Trophoblast cell (in vitro differentiated cells and primary cell): ENCODE measurements at regions not wholly inside any gene's neighbourhood (a gene's known extent, or its start where the extent isn't known, plus 50 kb on each side); places are given as distances from the start of the nearest gene placed in this dataset.

Experiments used
- DNase-seq, 2 donors: peaks; one replicate each; pipeline ENCODE4 v3.0.0-alpha.2; 2016
- H2AFZ ChIP-seq: 2 replicates; pipeline ENCODE4 v1.6.1; 2013; ENCODE audit warnings: low read length, moderate library complexity, mild to moderate bottlenecking; ENCODE audit not compliant: insufficient read depth, poor library complexity
- H2AK5ac ChIP-seq: 2 replicates; pipeline ENCODE4 v1.6.1; 2013; ENCODE audit warnings: mild to moderate bottlenecking, low read length
- H2BK120ac ChIP-seq: 2 replicates; pipeline ENCODE4 v1.6.1; 2013; ENCODE audit warnings: low read length, mild to moderate bottlenecking, moderate library complexity; ENCODE audit not compliant: insufficient read depth, poor library complexity
- H2BK12ac ChIP-seq: 2 replicates; pipeline ENCODE4 v1.6.1; 2013; ENCODE audit warnings: mild to moderate bottlenecking, low read length, moderate library complexity
- H2BK5ac ChIP-seq: 2 replicates; pipeline ENCODE4 v1.6.1; 2013; ENCODE audit warnings: low read length, low read depth, moderate library complexity, mild to moderate bottlenecking; ENCODE audit not compliant: poor library complexity
- H3K14ac ChIP-seq: 2 replicates; pipeline ENCODE4 v1.6.1; 2013; ENCODE audit warnings: mild to moderate bottlenecking, low read length
- H3K18ac ChIP-seq: 2 replicates; pipeline ENCODE4 v1.6.1; 2013; ENCODE audit warnings: mild to moderate bottlenecking, low read length
- H3K23ac ChIP-seq: 2 replicates; pipeline ENCODE4 v1.6.1; 2013; ENCODE audit warnings: low read length
- H3K27ac ChIP-seq: 2 replicates; pipeline ENCODE4 v1.5.1; 2013; ENCODE audit warnings: low read depth, mild to moderate bottlenecking, inconsistent platforms, low read length, moderate library complexity
- H3K27me3 ChIP-seq: 2 replicates; pipeline ENCODE4 v1.6.1; 2013; ENCODE audit warnings: inconsistent platforms, mild to moderate bottlenecking, low read length, moderate library complexity; ENCODE audit not compliant: insufficient read depth
- H3K36me3 ChIP-seq, 2 experiments: 1 replicate in 1 of 2; 2 replicates in 1 of 2; pipeline ENCODE4 v1.6.1; 2013; ENCODE audit warnings: low read length in 2 of 2, mild to moderate bottlenecking in 2 of 2, moderate library complexity in 1 of 2; ENCODE audit not compliant: insufficient read depth in 2 of 2, control insufficient read depth in 1 of 2
- H3K4ac ChIP-seq: 2 replicates; pipeline ENCODE4 v1.6.1; 2013; ENCODE audit warnings: low read depth, mild to moderate bottlenecking, low read length, moderate library complexity
- H3K4me1 ChIP-seq, 2 experiments: 1 replicate in 1 of 2; 2 replicates in 1 of 2; pipeline ENCODE4 v1.6.1; 2013; ENCODE audit warnings: low read length in 2 of 2, mild to moderate bottlenecking in 2 of 2, moderate library complexity in 1 of 2; ENCODE audit not compliant: insufficient read depth in 2 of 2, control insufficient read depth in 1 of 2
- H3K4me2 ChIP-seq: 2 replicates; pipeline ENCODE4 v1.6.1; 2013; ENCODE audit warnings: inconsistent platforms, mild to moderate bottlenecking, low read length, moderate library complexity
- H3K4me3 ChIP-seq: 2 replicates; pipeline ENCODE4 v1.5.1; 2013; ENCODE audit warnings: mild to moderate bottlenecking, low read depth, low read length, inconsistent platforms
- H3K79me1 ChIP-seq: one replicate; pipeline ENCODE4 v1.6.1; 2013; ENCODE audit warnings: low read length
- H3K79me2 ChIP-seq: 2 replicates; pipeline ENCODE4 v1.6.1; 2013; ENCODE audit warnings: low read length, mild to moderate bottlenecking; ENCODE audit not compliant: control insufficient read depth, insufficient read depth, poor library complexity
- H3K9ac ChIP-seq: 2 replicates; pipeline ENCODE4 v1.6.1; 2013; ENCODE audit warnings: mild to moderate bottlenecking, low read length
- H3K9me3 ChIP-seq: 2 replicates; pipeline ENCODE4 v1.6.1; 2013; ENCODE audit warnings: low read depth, mild to moderate bottlenecking, control low read depth, inconsistent platforms, low read length; ENCODE audit not compliant: insufficient read depth
- H4K12ac ChIP-seq: 2 replicates; pipeline ENCODE4 v1.6.1; 2013; ENCODE audit warnings: low read depth, mild to moderate bottlenecking, low read length, moderate library complexity
- H4K8ac ChIP-seq: 2 replicates; pipeline ENCODE4 v1.6.1; 2013; ENCODE audit warnings: low read depth, mild to moderate bottlenecking, low read length, moderate library complexity
- H4K91ac ChIP-seq: one replicate; pipeline ENCODE4 v1.6.1; 2013; ENCODE audit warnings: low read depth, mild to moderate bottlenecking, low read length, moderate library complexity
- WGBS: extraction: QIAGEN DNeasy Blood & Tissue Kit; methylation state at CpG from one replicate; pipeline ENCODE4 v1.1.7; 2013; ENCODE audit warnings: missing lambda C conversion rate; ENCODE audit not compliant: insufficient read length, insufficient coverage; ENCODE audit errors: extremely low coverage; 5-methylcytosine and 5-hydroxymethylcytosine counted together

- H3K79me2 ChIP-seq = no peaks in the 10 kb centered on the region
- no peak overlapping the region for H3K18ac ChIP-seq
- H4K12ac ChIP-seq = no peak overlapping the region
- H4K8ac ChIP-seq = no peak overlapping the region
- H3K4ac ChIP-seq = no peak overlapping the region
- DNase-seq = no peak
- H3K27ac ChIP-seq = no peak overlapping the region
- WGBS = no CpG with 5 or more reads among the region's 10 CpGs
- H2BK5ac ChIP-seq = no peak overlapping the region
- H3K4me1 ChIP-seq = no peaks in the 10 kb centered on the region
- no peak overlapping the region for H2BK12ac ChIP-seq
- no peak overlapping the region for H3K23ac ChIP-seq
- no peak overlapping the region for H4K91ac ChIP-seq
- no peak overlapping the region for H3K9ac ChIP-seq
- no peaks in the 10 kb centered on the region for H3K36me3 ChIP-seq
- no peak overlapping the region for H3K14ac ChIP-seq
- no peak overlapping the region for H3K4me2 ChIP-seq
- no peaks in the 10 kb centered on the region for H3K79me1 ChIP-seq
- H3K9me3 ChIP-seq = peaks cover 6% of the 10 kb centered on the region
- no peak overlapping the region for H3K4me3 ChIP-seq
- no peak overlapping the region for H2AK5ac ChIP-seq
- no peak overlapping the region for H2BK120ac ChIP-seq
- H3K27me3 ChIP-seq = no peaks in the 10 kb centered on the region
- H2AFZ ChIP-seq = no peak overlapping the region
Observed at GRCh38 chr11:69355346-69355940, 61.5 kb downstream of the MYEOV start.

- H3K18ac ChIP-seq = no peak overlapping the region
- H3K36me3 ChIP-seq = no peaks in the 10 kb centered on the region
- no peak overlapping the region for H3K23ac ChIP-seq
- no peak overlapping the region for H3K4me3 ChIP-seq
- no peak overlapping the region for H2BK5ac ChIP-seq
- DNase-seq = no peak
- no peak overlapping the region for H3K27ac ChIP-seq
- H3K79me2 ChIP-seq = no peaks in the 10 kb centered on the region
- H3K79me1 ChIP-seq = no peaks in the 10 kb centered on the region
- no peak overlapping the region for H2AK5ac ChIP-seq
- no peak overlapping the region for H4K12ac ChIP-seq
- no peak overlapping the region for H2BK12ac ChIP-seq
- no peak overlapping the region for H3K4me2 ChIP-seq
- H3K9ac ChIP-seq = no peak overlapping the region
- H3K27me3 ChIP-seq = no peaks in the 10 kb centered on the region
- no peaks in the 10 kb centered on the region for H3K4me1 ChIP-seq
- no peak overlapping the region for H4K91ac ChIP-seq
- no peak overlapping the region for H2AFZ ChIP-seq
- H3K14ac ChIP-seq = no peak overlapping the region
- no peak overlapping the region for H4K8ac ChIP-seq
- H3K9me3 ChIP-seq = peaks cover 6% of the 10 kb centered on the region
- no peak overlapping the region for H3K4ac ChIP-seq
- WGBS = 100% methylated on average over 1 of the region's 8 CpGs
- H2BK120ac ChIP-seq = no peak overlapping the region
Observed at GRCh38 chr11:69355959-69356702, 62.2 kb downstream of the MYEOV start.

GRCh38 chr11:69356703-69357457 is 62.9 kb downstream of the MYEOV start:
- WGBS = no CpG with 5 or more reads among the region's 15 CpGs

GRCh38 chr11:69357458-69358397 is 63.8 kb downstream of the MYEOV start:
- H3K4me3 ChIP-seq = no peak overlapping the region
- H3K4me2 ChIP-seq = no peak overlapping the region
- H3K4ac ChIP-seq = no peak overlapping the region
- H3K79me2 ChIP-seq = no peaks in the 10 kb centered on the region
- H3K4me1 ChIP-seq = no peaks in the 10 kb centered on the region
- H3K23ac ChIP-seq = no peak overlapping the region
- no CpG with 5 or more reads among the region's 18 CpGs for WGBS
- H4K91ac ChIP-seq = no peak overlapping the region
- no peak overlapping the region for H2BK12ac ChIP-seq
- H2BK120ac ChIP-seq = no peak overlapping the region
- H3K36me3 ChIP-seq = no peaks in the 10 kb centered on the region
- no peak overlapping the region for H3K9ac ChIP-seq
- H4K8ac ChIP-seq = no peak overlapping the region
- H3K9me3 ChIP-seq = peaks cover 6% of the 10 kb centered on the region
- H3K27me3 ChIP-seq = no peaks in the 10 kb centered on the region
- no peaks in the 10 kb centered on the region for H3K79me1 ChIP-seq
- no peak overlapping the region for H3K14ac ChIP-seq
- H3K27ac ChIP-seq = no peak overlapping the region
- no peak overlapping the region for H4K12ac ChIP-seq
- no peak overlapping the region for H3K18ac ChIP-seq
- no peak overlapping the region for H2BK5ac ChIP-seq
- no peak overlapping the region for H2AFZ ChIP-seq
- no peak overlapping the region for H2AK5ac ChIP-seq
- DNase-seq = no peak

More at GRCh38 chr11:69356703-69357457, 62.9 kb downstream of the MYEOV start:
- no peaks in the 10 kb centered on the region for H3K36me3 ChIP-seq
- no peak overlapping the region for H2AK5ac ChIP-seq
- H2AFZ ChIP-seq = no peak overlapping the region
- H4K12ac ChIP-seq = no peak overlapping the region
- no peak overlapping the region for H2BK5ac ChIP-seq
- H3K27me3 ChIP-seq = no peaks in the 10 kb centered on the region
- DNase-seq = no peak
- H4K8ac ChIP-seq = no peak overlapping the region
- no peak overlapping the region for H3K4ac ChIP-seq
- no peak overlapping the region for H3K14ac ChIP-seq
- H3K9me3 ChIP-seq = peaks cover 6% of the 10 kb centered on the region
- H3K18ac ChIP-seq = no peak overlapping the region
- H2BK120ac ChIP-seq = no peak overlapping the region
- H3K23ac ChIP-seq = no peak overlapping the region
- H3K4me3 ChIP-seq = no peak overlapping the region
- no peak overlapping the region for H3K27ac ChIP-seq
- H3K4me2 ChIP-seq = no peak overlapping the region
- H3K4me1 ChIP-seq = no peaks in the 10 kb centered on the region
- H4K91ac ChIP-seq = no peak overlapping the region
- no peak overlapping the region for H2BK12ac ChIP-seq
- no peak overlapping the region for H3K9ac ChIP-seq
- no peaks in the 10 kb centered on the region for H3K79me2 ChIP-seq
- no peaks in the 10 kb centered on the region for H3K79me1 ChIP-seq
